Liver (tissue), 8 donors: ENCODE measurements at regions not wholly inside any gene's neighbourhood (a gene's known extent, or its start where the extent isn't known, plus 50 kb on each side); places are given as distances from the start of the nearest gene placed in this dataset.

Experiments used
- DNase-seq: peaks from one replicate; pipeline ENCODE4 v3.0.0-alpha.2; 2017; ENCODE audit warnings: low spot score
- H3K27ac ChIP-seq, 2 donors: one replicate each; pipeline ENCODE4 v1.7.0; 2013; ENCODE audit warnings: inconsistent platforms in 2 of 2, low read length in 2 of 2, control low read depth in 1 of 2, low read depth in 1 of 2, mild to moderate bottlenecking in 1 of 2
- H3K27me3 ChIP-seq, 4 donors: one replicate each; pipeline versions ENCODE4 v1.6.1 to v1.7.0; 2013; ENCODE audit warnings: low read length in 3 of 4, inconsistent platforms in 1 of 4, mild to moderate bottlenecking in 1 of 4, moderate library complexity in 1 of 4; ENCODE audit not compliant: control insufficient read depth in 4 of 4, insufficient read depth in 4 of 4
- H3K36me3 ChIP-seq, 4 donors: one replicate each; pipeline versions ENCODE4 v1.6.1 to v1.7.0; 2013; ENCODE audit warnings: low read length in 3 of 4, mild to moderate bottlenecking in 3 of 4, low read depth in 1 of 4, moderate library complexity in 1 of 4; ENCODE audit not compliant: control insufficient read depth in 4 of 4, insufficient read depth in 3 of 4
- H3K4me1 ChIP-seq, 4 donors: one replicate each; pipeline versions ENCODE4 v1.6.1 to v1.7.0; 2013; ENCODE audit warnings: low read length in 3 of 4, mild to moderate bottlenecking in 3 of 4, moderate library complexity in 1 of 4; ENCODE audit not compliant: control insufficient read depth in 4 of 4, insufficient read depth in 4 of 4
- H3K4me3 ChIP-seq, 3 donors: one replicate each; pipeline versions ENCODE4 v1.6.1 to v1.7.0; 2013; ENCODE audit warnings: low read length in 3 of 3, control low read depth in 1 of 3, low read depth in 1 of 3, mild to moderate bottlenecking in 1 of 3
- H3K9ac ChIP-seq, 2 donors: one replicate each; pipeline ENCODE4 v1.7.0; 2013; ENCODE audit warnings: low read length in 2 of 2, mild to moderate bottlenecking in 2 of 2, moderate library complexity in 2 of 2, control low read depth in 1 of 2, low read depth in 1 of 2
- H3K9me3 ChIP-seq, 4 donors: one replicate each; pipeline versions ENCODE4 v1.6.1 to v1.7.0; 2013; ENCODE audit warnings: low read length in 3 of 4; ENCODE audit not compliant: control insufficient read depth in 4 of 4
- ATF3 ChIP-seq: IDR thresholded peaks from 2 replicates; pipeline ENCODE4 v1.6.1; 2016; ENCODE audit warnings: antibody characterized with exemption
- CTCF ChIP-seq: fragments of 150-350 bp; IDR thresholded peaks from 2 replicates; pipeline ENCODE4 v1.5.1; 2017; ENCODE audit warnings: improper control_type of control experiment, low read depth, low read length; ENCODE audit not compliant: missing input control
- EGR1 ChIP-seq, 2 donors: IDR thresholded peaks; 2 replicates each; pipeline ENCODE4 v1.6.1; 2016 to 2018; ENCODE audit warnings: antibody characterized with exemption in 2 of 2, low read depth in 2 of 2
- FOXA1 ChIP-seq: IDR thresholded peaks from 2 replicates; pipeline ENCODE4 v1.6.1; 2016; ENCODE audit warnings: antibody characterized with exemption
- FOXA2 ChIP-seq: IDR thresholded peaks from 2 replicates; pipeline ENCODE4 v1.6.1; 2016; ENCODE audit warnings: antibody characterized with exemption
- GABPA ChIP-seq, 2 donors: IDR thresholded peaks in 1 of 2; conservative IDR thresholded peaks in 1 of 2; 2 replicates each; pipeline ENCODE4 v1.6.1; 2016; ENCODE audit warnings: antibody characterized with exemption in 2 of 2, mild to moderate bottlenecking in 1 of 2, moderate library complexity in 1 of 2
- HNF4G ChIP-seq: IDR thresholded peaks from 2 replicates; pipeline ENCODE4 v1.6.1; 2016; ENCODE audit warnings: antibody characterized with exemption
- JUND ChIP-seq, 2 donors: IDR thresholded peaks; 2 replicates each; pipeline ENCODE4 v1.6.1; 2016; ENCODE audit warnings: antibody characterized with exemption in 2 of 2
- MAX ChIP-seq: IDR thresholded peaks from 2 replicates; pipeline ENCODE4 v1.6.1; 2016; ENCODE audit warnings: antibody characterized with exemption
- NR2F2 ChIP-seq: IDR thresholded peaks from 2 replicates; pipeline ENCODE4 v1.6.1; 2016; ENCODE audit warnings: antibody characterized with exemption
- RAD21 ChIP-seq, 2 donors: IDR thresholded peaks; 2 replicates each; pipeline ENCODE4 v1.6.1; 2016; ENCODE audit warnings: antibody characterized with exemption in 2 of 2, mild to moderate bottlenecking in 2 of 2
- REST ChIP-seq: IDR thresholded peaks from 2 replicates; pipeline ENCODE4 v1.6.1; 2016; ENCODE audit warnings: antibody characterized with exemption, mild to moderate bottlenecking
- SP1 ChIP-seq: IDR thresholded peaks from 2 replicates; pipeline ENCODE4 v1.6.1; 2018; ENCODE audit warnings: antibody characterized with exemption, mild to moderate bottlenecking
- TAF1 ChIP-seq: conservative IDR thresholded peaks from 2 replicates; pipeline ENCODE4 v1.6.1; 2016; ENCODE audit warnings: antibody characterized with exemption, mild to moderate bottlenecking
- YY1 ChIP-seq: IDR thresholded peaks from 2 replicates; pipeline ENCODE4 v1.6.1; 2016; ENCODE audit warnings: antibody characterized with exemption, mild to moderate bottlenecking
- WGBS: extraction: QIAGEN DNeasy Blood & Tissue Kit; methylation state at CpG from one replicate; pipeline ENCODE4 v1.1.7; 2013; 5-methylcytosine and 5-hydroxymethylcytosine counted together
- donor health status: healthy.
- donor health status: healthy.
- donor health status: healthy.
- donor health status: healthy.
- donor health status: healthy.

- DNase-seq: no peak
- Histone ChIP-seq H3K9me3 (peaks cover 0 to 4% (median 3%) of the 10 kb centered on the region in 4 donors), H3K4me3 (no peak overlapping the region), H3K27ac (no peak overlapping the region), H3K36me3 (no peaks in the 10 kb centered on the region), H3K27me3 (no peaks in the 10 kb centered on the region), H3K9ac (no peak overlapping the region), H3K4me1 (no peaks in the 10 kb centered on the region)
- no peak for TF ChIP-seq CTCF
- no peak for TF ChIP-seq ATF3
- no peak for TF ChIP-seq FOXA2
- no peak for TF ChIP-seq SP1
- TF ChIP-seq EGR1 (IDR thresholded peaks at IDR 0.05; ENCODE audit: low read depth in 2 of 2): no peak
- no peak for TF ChIP-seq NR2F2
- no peak for TF ChIP-seq FOXA1
- 80% methylated on average over 9 of the region's 9 CpGs for WGBS
Observed at GRCh38 chr22:48235744-48236143, 1473.3 kb downstream of the TBC1D22A start.

- H3K9ac ChIP-seq: no peak overlapping the region
- DNase-seq: no peak
- H3K36me3 ChIP-seq: no peaks in the 10 kb centered on the region
- 85% methylated on average over 8 of the region's 8 CpGs for WGBS
- TF ChIP-seq RAD21 (IDR thresholded peaks at IDR 0.05) (no peak), NR2F2 (no peak), REST (no peak), SP1 (no peak), EGR1 (IDR thresholded peaks at IDR 0.05; ENCODE audit: low read depth in 2 of 2) (no peak), HNF4G (no peak), TAF1 (no peak), FOXA2 (no peak)
- peaks cover 0 to 4% (median 3%) of the 10 kb centered on the region in 4 donors for H3K9me3 ChIP-seq
- no peak overlapping the region for H3K4me3 ChIP-seq
- no peaks in the 10 kb centered on the region for H3K4me1 ChIP-seq
- H3K27me3 ChIP-seq: no peaks in the 10 kb centered on the region
- no peak overlapping the region for H3K27ac ChIP-seq
Observed at GRCh38 chr22:48234011-48234410, 1471.6 kb downstream of the TBC1D22A start.

- Histone ChIP-seq H3K27ac (no peak overlapping the region), H3K9ac (no peak overlapping the region)
Observed at GRCh38 chr22:48233586-48233985, 1471.1 kb downstream of the TBC1D22A start.

More at GRCh38 chr22:48233586-48233985, 1471.1 kb downstream of the TBC1D22A start:
- Histone ChIP-seq H3K27me3 (no peaks in the 10 kb centered on the region), H3K36me3 (no peaks in the 10 kb centered on the region), H3K9me3 (peaks cover 0 to 4% (median 3%) of the 10 kb centered on the region in 4 donors), H3K4me1 (no peaks in the 10 kb centered on the region), H3K4me3 (no peak overlapping the region)
- TF ChIP-seq YY1 (no peak), FOXA2 (no peak), REST (no peak), HNF4G (no peak), RAD21 (IDR thresholded peaks at IDR 0.05) (no peak), GABPA (IDR thresholded peaks at IDR 0.05 in 1 of 2, conservative IDR thresholded peaks at IDR 0.05 in 1 of 2) (no peak), SP1 (no peak), NR2F2 (no peak), ATF3 (no peak), JUND (IDR thresholded peaks at IDR 0.05) (no peak), MAX (no peak), TAF1 (no peak)
- 84% methylated on average over 1 of the region's 1 CpG for WGBS
- DNase-seq: no peak
